ENCODE measurements at regions not wholly inside any gene's neighbourhood (a gene's known extent, or its start where the extent isn't known, plus 50 kb on each side); places are given as distances from the start of the nearest gene placed in this dataset.

DNA sequence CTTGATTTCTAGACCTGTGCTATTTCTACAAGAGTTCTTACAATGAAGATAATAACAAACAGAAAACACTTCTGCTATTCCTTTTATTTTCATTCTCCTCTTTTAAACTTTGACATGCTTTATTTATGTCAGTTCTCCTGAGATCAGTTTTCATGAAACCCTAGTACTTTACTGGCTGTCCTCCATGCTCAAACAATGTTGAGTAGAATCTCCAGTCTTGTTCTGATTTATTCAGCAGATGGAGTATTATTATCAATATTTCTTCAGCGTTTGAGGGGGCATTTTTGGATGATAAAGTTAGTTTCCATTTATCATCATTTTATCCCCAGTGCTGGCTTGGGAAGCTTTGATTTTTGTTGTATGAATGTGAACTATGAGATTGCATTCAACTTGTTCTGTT is 85.9 kb upstream of the WARS2 start:
- H3K36me3 ChIP-seq (ENCODE audit: control insufficient read depth in 4 of 4, insufficient read depth in 4 of 4, low read length in 3 of 4): no peaks in the 10 kb centered on the region
- no peak overlapping the region for H3K4me3 ChIP-seq (ENCODE audit: control insufficient read depth in 1 of 7, extremely low read depth in 1 of 7, insufficient read depth in 4 of 7, low read depth in 2 of 7, low read length in 6 of 7)
- WGBS (ENCODE audit: insufficient coverage): no CpG with 5 or more reads among the region's 1 CpG
- POLR2A ChIA-PET: no interaction called here
- H3K4me1 ChIP-seq (ENCODE audit: control extremely low read depth in 1 of 4, control insufficient read depth in 4 of 4, insufficient read depth in 4 of 4, low read length in 3 of 4): peaks cover 0 to 8% (median 0%) of the 10 kb centered on the region in 4 experiments
- no peak for DNase-seq
- H3K9me3 ChIP-seq (ENCODE audit: control extremely low read depth in 1 of 5, control insufficient read depth in 4 of 5, insufficient read depth in 2 of 5, low read depth in 1 of 5, low read length in 4 of 5): no peaks in the 10 kb centered on the region
- CTCF ChIA-PET: no interaction called here
- H3K27me3 ChIP-seq (replicated peaks in 2 of 5; ENCODE audit: control insufficient read depth in 4 of 5, insufficient read depth in 5 of 5, low read length in 4 of 5): no peaks in the 10 kb centered on the region
- no peak overlapping the region for H3K27ac ChIP-seq (ENCODE audit: insufficient read depth in 1 of 2, low read depth in 1 of 2, low read length in 2 of 2, poor library complexity in 1 of 2, severe bottlenecking in 2 of 2)

DNA sequence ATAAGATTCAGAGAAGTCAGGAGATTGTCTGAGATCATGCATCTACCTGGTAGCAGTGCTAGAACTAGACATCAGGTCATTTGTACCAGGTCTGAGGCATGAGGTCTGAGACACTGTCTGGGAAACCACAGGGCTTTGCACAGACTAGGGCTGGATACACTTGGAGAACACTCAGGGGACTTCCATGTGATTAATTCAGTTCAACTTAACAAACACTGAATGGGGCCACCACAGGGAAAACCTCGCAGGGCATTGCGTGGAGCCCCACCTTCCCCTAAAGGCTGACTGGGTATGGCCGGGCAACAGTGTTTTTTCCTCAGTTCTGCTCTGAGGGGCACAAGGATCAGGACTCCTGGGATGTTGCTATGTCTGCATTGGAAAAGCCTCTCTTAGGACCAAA is 86.5 kb upstream of the WARS2 start:
- Histone ChIP-seq H3K36me3 (ENCODE audit: control insufficient read depth in 4 of 4, insufficient read depth in 4 of 4, low read length in 3 of 4) (no peaks in the 10 kb centered on the region), H3K4me1 (ENCODE audit: control extremely low read depth in 1 of 4, control insufficient read depth in 4 of 4, insufficient read depth in 4 of 4, low read length in 3 of 4) (peaks cover 0 to 8% (median 0%) of the 10 kb centered on the region in 4 experiments), H3K4me3 (ENCODE audit: control insufficient read depth in 1 of 7, extremely low read depth in 1 of 7, insufficient read depth in 4 of 7, low read depth in 2 of 7, low read length in 6 of 7) (no peak overlapping the region), H3K27me3 (replicated peaks in 2 of 5; ENCODE audit: control insufficient read depth in 4 of 5, insufficient read depth in 5 of 5, low read length in 4 of 5) (no peaks in the 10 kb centered on the region), H3K9me3 (ENCODE audit: control extremely low read depth in 1 of 5, control insufficient read depth in 4 of 5, insufficient read depth in 2 of 5, low read depth in 1 of 5, low read length in 4 of 5) (no peaks in the 10 kb centered on the region), H3K27ac (ENCODE audit: insufficient read depth in 1 of 2, low read depth in 1 of 2, low read length in 2 of 2, poor library complexity in 1 of 2, severe bottlenecking in 2 of 2) (no peak overlapping the region)
- ChIA-PET POLR2A (no interaction called here), CTCF (no interaction called here)
- no peak for DNase-seq
- WGBS (ENCODE audit: insufficient coverage): 89% methylated on average over 3 of the region's 3 CpGs

DNA sequence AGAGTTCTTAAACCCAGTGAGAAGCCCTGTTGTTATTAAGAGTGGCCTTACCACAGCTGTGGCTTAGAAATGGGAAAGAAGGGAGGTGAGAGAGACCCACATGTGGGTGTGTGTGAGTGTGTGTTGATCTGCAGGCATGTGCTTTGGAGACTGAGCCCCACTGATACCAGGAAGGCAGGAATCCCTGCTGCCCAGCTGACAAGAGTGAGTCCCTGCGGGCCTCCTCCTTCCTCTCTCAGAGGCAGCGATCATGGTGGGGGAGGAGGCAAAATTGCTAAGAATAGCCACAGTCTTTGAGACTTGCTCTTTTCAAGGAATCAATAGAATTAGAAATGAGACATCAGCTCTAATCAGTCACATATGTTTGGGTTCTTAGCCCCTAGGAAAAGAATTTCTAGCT is 87.0 kb upstream of the WARS2 start:
- no peak for DNase-seq
- POLR2A ChIA-PET: no interaction called here
- peaks cover 0 to 8% (median 0%) of the 10 kb centered on the region in 4 experiments for H3K4me1 ChIP-seq (ENCODE audit: control extremely low read depth in 1 of 4, control insufficient read depth in 4 of 4, insufficient read depth in 4 of 4, low read length in 3 of 4)
- 100% methylated on average over 1 of the region's 2 CpGs for WGBS (ENCODE audit: insufficient coverage)
- CTCF ChIA-PET: no interaction called here
- H3K4me3 ChIP-seq (ENCODE audit: control insufficient read depth in 1 of 7, extremely low read depth in 1 of 7, insufficient read depth in 4 of 7, low read depth in 2 of 7, low read length in 6 of 7): no peak overlapping the region
- H3K9me3 ChIP-seq (ENCODE audit: control extremely low read depth in 1 of 5, control insufficient read depth in 4 of 5, insufficient read depth in 2 of 5, low read depth in 1 of 5, low read length in 4 of 5): no peaks in the 10 kb centered on the region
- no peaks in the 10 kb centered on the region for H3K36me3 ChIP-seq (ENCODE audit: control insufficient read depth in 4 of 4, insufficient read depth in 4 of 4, low read length in 3 of 4)
- no peaks in the 10 kb centered on the region for H3K27me3 ChIP-seq (replicated peaks in 2 of 5; ENCODE audit: control insufficient read depth in 4 of 5, insufficient read depth in 5 of 5, low read length in 4 of 5)
- no peak overlapping the region for H3K27ac ChIP-seq (ENCODE audit: insufficient read depth in 1 of 2, low read depth in 1 of 2, low read length in 2 of 2, poor library complexity in 1 of 2, severe bottlenecking in 2 of 2)

DNA sequence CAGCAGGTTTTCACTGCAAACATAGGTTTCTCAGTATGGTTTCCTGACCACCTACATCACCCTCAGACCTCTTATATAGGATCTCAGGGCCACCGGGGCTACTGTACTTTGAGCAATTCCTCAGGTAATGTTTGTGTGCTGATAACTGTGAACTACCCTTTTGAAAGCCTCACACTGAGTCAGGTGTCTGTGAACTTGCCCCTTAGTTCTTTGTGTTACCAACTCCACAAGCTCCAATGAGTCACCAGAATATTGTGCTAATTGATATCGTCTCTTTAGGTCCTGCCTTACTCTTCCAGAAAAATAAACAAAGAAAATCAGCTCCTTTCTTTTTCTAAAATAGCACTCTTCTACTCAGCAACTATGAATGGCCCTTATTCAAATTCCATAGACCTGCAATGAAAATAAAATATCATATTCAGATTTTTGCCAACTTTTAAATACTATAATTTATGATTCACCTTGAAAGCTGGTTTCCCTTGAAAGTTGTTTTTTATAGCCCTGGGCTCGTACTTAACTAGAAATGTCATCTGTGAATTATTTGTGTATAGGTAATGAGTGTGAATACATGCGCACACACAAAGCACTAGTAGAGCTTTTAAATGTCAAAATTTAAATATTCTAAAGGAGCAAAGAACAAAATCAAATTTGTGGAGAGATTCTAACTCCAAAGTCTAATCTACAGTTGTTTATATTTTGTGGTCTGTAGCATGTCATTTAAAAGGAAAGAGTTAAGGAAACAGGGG is 88.1 kb upstream of the WARS2 start:
- Histone ChIP-seq H3K4me3 (ENCODE audit: control insufficient read depth in 1 of 7, extremely low read depth in 1 of 7, insufficient read depth in 4 of 7, low read depth in 2 of 7, low read length in 6 of 7) (no peak overlapping the region), H3K4me1 (ENCODE audit: control extremely low read depth in 1 of 4, control insufficient read depth in 4 of 4, insufficient read depth in 4 of 4, low read length in 3 of 4) (peaks cover 0 to 8% (median 0%) of the 10 kb centered on the region in 4 experiments), H3K36me3 (ENCODE audit: control insufficient read depth in 4 of 4, insufficient read depth in 4 of 4, low read length in 3 of 4) (no peaks in the 10 kb centered on the region), H3K27ac (ENCODE audit: insufficient read depth in 1 of 2, low read depth in 1 of 2, low read length in 2 of 2, poor library complexity in 1 of 2, severe bottlenecking in 2 of 2) (no peak overlapping the region), H3K9me3 (ENCODE audit: control extremely low read depth in 1 of 5, control insufficient read depth in 4 of 5, insufficient read depth in 2 of 5, low read depth in 1 of 5, low read length in 4 of 5) (no peaks in the 10 kb centered on the region), H3K27me3 (replicated peaks in 2 of 5; ENCODE audit: control insufficient read depth in 4 of 5, insufficient read depth in 5 of 5, low read length in 4 of 5) (no peaks in the 10 kb centered on the region)
- POLR2A ChIA-PET: no interaction called here
- DNase-seq: no peak
- CTCF ChIA-PET: no interaction called here
- 100% methylated on average over 1 of the region's 4 CpGs for WGBS (ENCODE audit: insufficient coverage)

DNA sequence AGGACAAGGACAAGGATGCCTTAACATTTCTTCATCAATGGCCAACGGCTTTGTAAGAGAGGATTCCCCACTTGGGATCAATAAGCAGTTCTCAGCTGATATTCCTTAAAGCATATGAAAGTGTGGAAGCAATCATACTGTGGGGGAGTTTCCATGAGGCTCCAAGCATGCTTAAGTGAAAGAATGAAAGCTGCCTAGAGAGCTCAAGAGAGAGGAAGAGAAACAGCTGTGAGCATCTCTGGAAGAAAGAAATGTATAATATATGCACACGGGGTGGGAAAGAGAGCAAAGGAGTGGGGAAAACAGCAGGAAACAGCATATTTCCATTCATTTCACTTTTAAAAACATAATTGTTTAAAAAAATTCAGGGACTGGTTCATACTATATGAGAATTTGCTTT is 94.7 kb upstream of the WARS2 start:
- DNase-seq: no peak
- Histone ChIP-seq H3K27ac (ENCODE audit: insufficient read depth in 1 of 2, low read depth in 1 of 2, low read length in 2 of 2, poor library complexity in 1 of 2, severe bottlenecking in 2 of 2) (no peak overlapping the region), H3K27me3 (replicated peaks in 2 of 5; ENCODE audit: control insufficient read depth in 4 of 5, insufficient read depth in 5 of 5, low read length in 4 of 5) (no peaks in the 10 kb centered on the region), H3K4me3 (ENCODE audit: control insufficient read depth in 1 of 7, extremely low read depth in 1 of 7, insufficient read depth in 4 of 7, low read depth in 2 of 7, low read length in 6 of 7) (no peak overlapping the region), H3K4me1 (ENCODE audit: control extremely low read depth in 1 of 4, control insufficient read depth in 4 of 4, insufficient read depth in 4 of 4, low read length in 3 of 4) (no peaks in the 10 kb centered on the region), H3K36me3 (ENCODE audit: control insufficient read depth in 4 of 4, insufficient read depth in 4 of 4, low read length in 3 of 4) (no peaks in the 10 kb centered on the region), H3K9me3 (ENCODE audit: control extremely low read depth in 1 of 5, control insufficient read depth in 4 of 5, insufficient read depth in 2 of 5, low read depth in 1 of 5, low read length in 4 of 5) (peaks cover 0 to 2% (median 0%) of the 10 kb centered on the region in 5 experiments)
- WGBS (ENCODE audit: insufficient coverage): 100% methylated on average over 1 of the region's 2 CpGs
- POLR2A ChIA-PET: no interaction called here
- CTCF ChIA-PET: no interaction called here

DNA sequence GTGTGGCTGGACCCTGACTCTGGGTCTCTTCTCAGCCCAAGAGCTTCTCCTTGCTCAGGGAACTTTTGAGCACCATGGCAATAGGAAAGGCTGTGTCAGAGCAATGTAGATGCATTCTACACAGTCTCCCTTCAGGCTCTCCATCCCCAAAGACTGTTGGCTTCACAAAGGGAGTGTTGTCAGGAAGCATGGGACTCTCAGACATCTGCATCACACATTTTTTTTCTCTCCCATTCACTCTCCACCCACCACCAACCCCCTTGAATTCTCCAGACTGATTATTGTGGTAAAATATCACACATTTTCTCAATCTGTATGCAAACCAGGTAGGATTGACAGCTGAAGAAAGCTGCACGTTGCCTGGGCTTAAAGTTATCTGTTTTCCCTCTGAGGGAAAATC is 105.4 kb upstream of the WARS2 start:
- H3K36me3 ChIP-seq (ENCODE audit: control insufficient read depth in 4 of 4, insufficient read depth in 4 of 4, low read length in 3 of 4): no peaks in the 10 kb centered on the region
- POLR2A ChIA-PET: no interaction called here
- H3K4me3 ChIP-seq (ENCODE audit: control insufficient read depth in 1 of 7, extremely low read depth in 1 of 7, insufficient read depth in 4 of 7, low read depth in 2 of 7, low read length in 6 of 7): no peak overlapping the region
- no peak overlapping the region for H3K27ac ChIP-seq (ENCODE audit: insufficient read depth in 1 of 2, low read depth in 1 of 2, low read length in 2 of 2, poor library complexity in 1 of 2, severe bottlenecking in 2 of 2)
- CTCF ChIA-PET: no interaction called here
- 89% methylated on average over 1 of the region's 1 CpG for WGBS (ENCODE audit: insufficient coverage)
- H3K27me3 ChIP-seq (replicated peaks in 2 of 5; ENCODE audit: control insufficient read depth in 4 of 5, insufficient read depth in 5 of 5, low read length in 4 of 5): no peaks in the 10 kb centered on the region
- H3K4me1 ChIP-seq (ENCODE audit: control extremely low read depth in 1 of 4, control insufficient read depth in 4 of 4, insufficient read depth in 4 of 4, low read length in 3 of 4): no peaks in the 10 kb centered on the region
- no peaks in the 10 kb centered on the region for H3K9me3 ChIP-seq (ENCODE audit: control extremely low read depth in 1 of 5, control insufficient read depth in 4 of 5, insufficient read depth in 2 of 5, low read depth in 1 of 5, low read length in 4 of 5)
- no peak for DNase-seq

DNA sequence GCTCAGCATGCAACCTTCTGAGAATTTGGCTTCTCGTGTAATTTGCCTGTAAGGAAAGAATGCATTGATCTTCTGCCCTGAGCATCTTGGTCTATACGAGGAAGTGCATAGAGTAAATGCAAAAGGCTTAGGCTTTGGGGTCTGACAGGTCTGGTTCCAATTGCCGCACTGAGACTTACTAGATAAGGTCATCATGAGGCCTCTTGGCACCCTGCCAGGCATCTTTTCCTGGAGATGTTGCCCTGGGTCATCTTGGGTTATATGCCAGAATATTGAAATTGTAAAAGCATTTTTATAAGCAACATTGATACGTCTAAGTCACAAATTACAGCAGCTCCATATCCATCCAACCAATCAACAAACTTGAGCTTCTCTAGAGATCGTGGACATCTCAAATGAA is 108.8 kb upstream of the WARS2 start:
- no peaks in the 10 kb centered on the region for H3K27me3 ChIP-seq (replicated peaks in 2 of 5; ENCODE audit: control insufficient read depth in 4 of 5, insufficient read depth in 5 of 5, low read length in 4 of 5)
- no peak overlapping the region for H3K27ac ChIP-seq (ENCODE audit: insufficient read depth in 1 of 2, low read depth in 1 of 2, low read length in 2 of 2, poor library complexity in 1 of 2, severe bottlenecking in 2 of 2)
- ChIA-PET CTCF (no interaction called here), POLR2A (no interaction called here)
- no peak overlapping the region for H3K4me3 ChIP-seq (ENCODE audit: control insufficient read depth in 1 of 7, extremely low read depth in 1 of 7, insufficient read depth in 4 of 7, low read depth in 2 of 7, low read length in 6 of 7)
- no peaks in the 10 kb centered on the region for H3K4me1 ChIP-seq (ENCODE audit: control extremely low read depth in 1 of 4, control insufficient read depth in 4 of 4, insufficient read depth in 4 of 4, low read length in 3 of 4)
- H3K36me3 ChIP-seq (ENCODE audit: control insufficient read depth in 4 of 4, insufficient read depth in 4 of 4, low read length in 3 of 4): no peaks in the 10 kb centered on the region
- 88% methylated on average over 3 of the region's 5 CpGs for WGBS (ENCODE audit: insufficient coverage)
- H3K9me3 ChIP-seq (ENCODE audit: control extremely low read depth in 1 of 5, control insufficient read depth in 4 of 5, insufficient read depth in 2 of 5, low read depth in 1 of 5, low read length in 4 of 5): no peaks in the 10 kb centered on the region
- DNase-seq: no peak
